WTC11 (cell line): ENCODE measurements at regions not wholly inside any gene's neighbourhood (a gene's known extent, or its start where the extent isn't known, plus 50 kb on each side); places are given as distances from the start of the nearest gene placed in this dataset.

Source experiments
- TF ChIP-seq, protein P1 (sequence below): sonication (generic); formaldehyde crosslinking; IDR thresholded peaks from 2 replicates; pipeline ENCODE4 v1.8.1; 2023; ENCODE audit warnings: mild to moderate bottlenecking, missing genetic modification reagents, moderate library complexity
- TF ChIP-seq, protein P2 (sequence below): fragments of 200-600 bp; IDR thresholded peaks from 2 replicates; pipeline ENCODE4 v1.8.0; 2022; ENCODE audit warnings: antibody characterized with exemption

DNA sequence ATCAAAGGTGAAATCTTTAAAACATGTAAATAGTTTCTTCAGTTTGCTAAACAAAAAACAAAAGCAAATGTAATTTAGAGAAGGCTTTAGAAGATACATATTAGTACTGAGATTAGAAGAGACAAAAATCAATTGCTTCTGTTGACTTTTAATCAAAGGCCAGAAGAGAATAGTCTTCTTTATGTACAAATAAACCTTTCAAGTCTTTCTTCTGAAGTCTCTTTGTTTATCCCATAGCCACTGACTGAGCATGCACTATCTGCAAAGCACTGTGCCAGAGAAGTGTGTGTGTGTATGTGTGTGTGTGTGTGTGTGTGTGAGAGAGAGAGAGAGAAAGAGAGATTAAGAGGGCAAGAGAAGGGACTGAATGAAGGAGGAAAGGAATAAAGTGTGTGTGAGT, 198.4 kb downstream of the GLUD2 start:
- TF ChIP-seq, protein P1, sequence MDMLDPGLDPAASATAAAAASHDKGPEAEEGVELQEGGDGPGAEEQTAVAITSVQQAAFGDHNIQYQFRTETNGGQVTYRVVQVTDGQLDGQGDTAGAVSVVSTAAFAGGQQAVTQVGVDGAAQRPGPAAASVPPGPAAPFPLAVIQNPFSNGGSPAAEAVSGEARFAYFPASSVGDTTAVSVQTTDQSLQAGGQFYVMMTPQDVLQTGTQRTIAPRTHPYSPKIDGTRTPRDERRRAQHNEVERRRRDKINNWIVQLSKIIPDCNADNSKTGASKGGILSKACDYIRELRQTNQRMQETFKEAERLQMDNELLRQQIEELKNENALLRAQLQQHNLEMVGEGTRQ, result no peak
- TF ChIP-seq, protein P2, sequence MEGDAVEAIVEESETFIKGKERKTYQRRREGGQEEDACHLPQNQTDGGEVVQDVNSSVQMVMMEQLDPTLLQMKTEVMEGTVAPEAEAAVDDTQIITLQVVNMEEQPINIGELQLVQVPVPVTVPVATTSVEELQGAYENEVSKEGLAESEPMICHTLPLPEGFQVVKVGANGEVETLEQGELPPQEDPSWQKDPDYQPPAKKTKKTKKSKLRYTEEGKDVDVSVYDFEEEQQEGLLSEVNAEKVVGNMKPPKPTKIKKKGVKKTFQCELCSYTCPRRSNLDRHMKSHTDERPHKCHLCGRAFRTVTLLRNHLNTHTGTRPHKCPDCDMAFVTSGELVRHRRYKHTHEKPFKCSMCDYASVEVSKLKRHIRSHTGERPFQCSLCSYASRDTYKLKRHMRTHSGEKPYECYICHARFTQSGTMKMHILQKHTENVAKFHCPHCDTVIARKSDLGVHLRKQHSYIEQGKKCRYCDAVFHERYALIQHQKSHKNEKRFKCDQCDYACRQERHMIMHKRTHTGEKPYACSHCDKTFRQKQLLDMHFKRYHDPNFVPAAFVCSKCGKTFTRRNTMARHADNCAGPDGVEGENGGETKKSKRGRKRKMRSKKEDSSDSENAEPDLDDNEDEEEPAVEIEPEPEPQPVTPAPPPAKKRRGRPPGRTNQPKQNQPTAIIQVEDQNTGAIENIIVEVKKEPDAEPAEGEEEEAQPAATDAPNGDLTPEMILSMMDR, result no peak
